ENCODE measurements at regions not wholly inside any gene's neighbourhood (a gene's known extent, or its start where the extent isn't known, plus 50 kb on each side); places are given as distances from the start of the nearest gene placed in this dataset.
"Not testable (repeated sequence)": the region's sequence is repeated elsewhere in the genome, so short reads cannot be mapped to it uniquely, and the experiment has no call there.

DNA sequence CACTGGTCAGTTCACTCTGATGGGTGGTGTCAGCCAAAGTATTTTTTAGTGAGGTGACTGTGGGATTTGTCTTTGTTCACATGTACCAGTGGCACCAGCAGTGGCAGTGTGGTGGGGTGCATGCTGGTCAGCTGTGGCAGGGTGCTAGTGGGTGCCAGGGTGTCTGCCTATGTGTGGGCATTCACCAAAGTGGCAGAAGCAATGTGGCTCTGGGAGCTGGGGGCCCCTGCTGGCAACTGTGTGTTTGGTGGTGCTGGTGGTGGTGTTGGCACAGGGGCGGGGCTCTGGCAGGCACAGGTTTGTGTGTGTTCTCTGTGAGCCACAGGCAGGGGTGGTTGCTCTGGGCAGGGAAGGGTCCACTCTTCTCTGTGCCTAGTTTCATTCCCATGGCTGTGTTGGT lies 161.5 kb downstream of the CENPF start:
- H3K4me3 ChIP-seq (ENCODE audit: low read depth, low read length) = no peak overlapping the region
- ChIA-PET CTCF (no interaction called here), POLR2A (no interaction called here)
- TF ChIP-seq, protein P1, sequence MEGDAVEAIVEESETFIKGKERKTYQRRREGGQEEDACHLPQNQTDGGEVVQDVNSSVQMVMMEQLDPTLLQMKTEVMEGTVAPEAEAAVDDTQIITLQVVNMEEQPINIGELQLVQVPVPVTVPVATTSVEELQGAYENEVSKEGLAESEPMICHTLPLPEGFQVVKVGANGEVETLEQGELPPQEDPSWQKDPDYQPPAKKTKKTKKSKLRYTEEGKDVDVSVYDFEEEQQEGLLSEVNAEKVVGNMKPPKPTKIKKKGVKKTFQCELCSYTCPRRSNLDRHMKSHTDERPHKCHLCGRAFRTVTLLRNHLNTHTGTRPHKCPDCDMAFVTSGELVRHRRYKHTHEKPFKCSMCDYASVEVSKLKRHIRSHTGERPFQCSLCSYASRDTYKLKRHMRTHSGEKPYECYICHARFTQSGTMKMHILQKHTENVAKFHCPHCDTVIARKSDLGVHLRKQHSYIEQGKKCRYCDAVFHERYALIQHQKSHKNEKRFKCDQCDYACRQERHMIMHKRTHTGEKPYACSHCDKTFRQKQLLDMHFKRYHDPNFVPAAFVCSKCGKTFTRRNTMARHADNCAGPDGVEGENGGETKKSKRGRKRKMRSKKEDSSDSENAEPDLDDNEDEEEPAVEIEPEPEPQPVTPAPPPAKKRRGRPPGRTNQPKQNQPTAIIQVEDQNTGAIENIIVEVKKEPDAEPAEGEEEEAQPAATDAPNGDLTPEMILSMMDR (IDR thresholded peaks at IDR 0.05; ENCODE audit: insufficient read depth, low read length, missing control alignments) = no peak
- DNase-seq (ENCODE audit: low read depth, low spot score) = no peak

DNA sequence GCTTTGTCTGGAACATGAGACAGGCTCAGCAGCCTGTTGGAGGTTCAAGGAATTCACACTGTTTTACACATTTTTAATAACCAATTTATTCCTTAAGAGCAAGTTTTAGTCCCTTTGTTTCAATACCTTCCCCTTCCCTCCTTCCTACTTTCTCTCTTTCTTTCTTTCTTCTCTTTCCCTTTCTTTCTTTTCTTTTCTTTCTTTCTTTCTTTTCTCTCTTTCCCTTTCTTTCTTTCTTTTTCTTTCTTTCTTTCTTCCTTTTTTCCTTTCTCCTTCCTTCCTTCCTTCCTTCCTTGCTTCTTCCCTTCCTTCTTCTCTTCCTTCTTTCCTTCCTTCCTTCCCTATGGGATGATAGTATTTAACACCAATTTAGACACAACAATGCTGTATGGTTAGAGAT lies 164.2 kb downstream of the CENPF start:
- ChIA-PET CTCF (interaction anchor here (0.9 kb wide), 1 partner anchor 39 kb away, joined by 3 read pairs; no protein-coding TSS in a partner anchor), POLR2A (no interaction called here)
- DNase-seq (ENCODE audit: low read depth, low spot score) = no peak
- TF ChIP-seq, protein P1 (IDR thresholded peaks at IDR 0.05; ENCODE audit: insufficient read depth, low read length, missing control alignments) = no peak
- H3K4me3 ChIP-seq (ENCODE audit: low read depth, low read length) = no peak overlapping the region

DNA sequence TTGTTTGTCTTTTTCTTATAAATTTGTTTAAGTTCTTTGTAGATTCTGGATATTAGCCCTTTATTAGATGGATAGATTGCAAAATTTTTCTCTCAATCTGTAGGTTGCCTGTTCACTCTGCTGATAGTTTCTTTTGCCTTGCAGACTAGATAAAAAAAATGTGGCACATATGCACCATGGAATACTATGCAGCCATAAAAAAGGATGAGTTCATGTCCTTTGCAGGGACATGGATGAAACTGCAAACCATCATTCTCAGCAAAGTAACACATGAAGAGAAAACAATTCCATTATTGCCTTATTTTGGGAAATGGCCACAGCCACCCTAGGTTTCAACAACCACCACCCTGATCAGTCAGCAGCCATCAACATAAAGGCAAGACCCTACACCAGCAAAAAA lies 166.7 kb downstream of the CENPF start:
- POLR2A ChIA-PET; DNase-seq (ENCODE audit: low read depth, low spot score); H3K4me3 ChIP-seq (ENCODE audit: low read depth, low read length); CTCF ChIA-PET: not testable (repeated sequence)

DNA sequence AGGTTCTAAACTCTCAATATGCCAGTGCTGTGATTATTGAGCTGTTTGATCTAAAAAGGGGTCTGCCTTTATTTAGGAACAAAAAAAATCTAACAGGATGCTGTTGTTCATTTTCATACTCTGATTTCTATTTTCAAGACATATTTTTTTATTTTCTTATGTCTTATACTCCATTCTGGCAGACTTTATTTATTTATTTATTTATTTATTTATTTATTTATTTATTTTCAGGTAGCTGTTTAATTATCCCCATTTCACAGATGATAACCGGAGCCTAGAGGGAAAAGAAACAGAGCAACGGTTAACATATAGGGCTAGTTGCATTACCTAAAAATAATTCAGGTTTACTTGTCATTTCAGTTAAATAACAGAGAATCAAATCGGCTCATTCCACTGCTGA lies 174.4 kb downstream of the CENPF start:
- TF ChIP-seq, protein P1 (IDR thresholded peaks at IDR 0.05; ENCODE audit: insufficient read depth, low read length, missing control alignments) = no peak
- ChIA-PET POLR2A (no interaction called here), CTCF (no interaction called here)
- no peak overlapping the region for H3K4me3 ChIP-seq (ENCODE audit: low read depth, low read length)
- no peak for DNase-seq (ENCODE audit: low read depth, low spot score)

DNA sequence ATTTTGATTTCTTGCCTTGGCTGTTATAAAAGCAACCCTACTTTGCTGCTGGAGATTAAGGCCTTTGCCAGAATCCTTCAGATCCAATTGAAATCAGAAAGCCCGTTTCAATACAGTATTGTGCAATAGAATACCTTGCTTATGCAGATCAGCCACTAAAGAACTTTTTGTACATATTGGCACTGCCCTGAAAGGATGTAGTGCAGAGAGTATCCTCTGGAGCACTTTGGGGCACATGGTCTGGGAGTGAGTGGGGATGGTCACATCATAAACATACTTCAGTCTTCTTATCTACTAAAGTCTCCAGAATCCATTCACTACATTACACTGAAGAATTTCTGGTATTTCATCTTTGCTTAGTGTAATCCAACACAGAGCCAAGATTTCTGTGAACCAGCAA lies 189.0 kb downstream of the CENPF start:
- peak; percentile 28 for DNase-seq (ENCODE audit: low read depth, low spot score)
- TF ChIP-seq, protein P1 (IDR thresholded peaks at IDR 0.05; ENCODE audit: insufficient read depth, low read length, missing control alignments) = no peak
- H3K4me3 ChIP-seq (ENCODE audit: low read depth, low read length) = no peak overlapping the region
- CTCF ChIA-PET = interaction anchor here (1.1 kb wide), 1 partner anchor 8 kb away, joined by 3 read pairs; no protein-coding TSS in a partner anchor
- POLR2A ChIA-PET = no interaction called here

DNA sequence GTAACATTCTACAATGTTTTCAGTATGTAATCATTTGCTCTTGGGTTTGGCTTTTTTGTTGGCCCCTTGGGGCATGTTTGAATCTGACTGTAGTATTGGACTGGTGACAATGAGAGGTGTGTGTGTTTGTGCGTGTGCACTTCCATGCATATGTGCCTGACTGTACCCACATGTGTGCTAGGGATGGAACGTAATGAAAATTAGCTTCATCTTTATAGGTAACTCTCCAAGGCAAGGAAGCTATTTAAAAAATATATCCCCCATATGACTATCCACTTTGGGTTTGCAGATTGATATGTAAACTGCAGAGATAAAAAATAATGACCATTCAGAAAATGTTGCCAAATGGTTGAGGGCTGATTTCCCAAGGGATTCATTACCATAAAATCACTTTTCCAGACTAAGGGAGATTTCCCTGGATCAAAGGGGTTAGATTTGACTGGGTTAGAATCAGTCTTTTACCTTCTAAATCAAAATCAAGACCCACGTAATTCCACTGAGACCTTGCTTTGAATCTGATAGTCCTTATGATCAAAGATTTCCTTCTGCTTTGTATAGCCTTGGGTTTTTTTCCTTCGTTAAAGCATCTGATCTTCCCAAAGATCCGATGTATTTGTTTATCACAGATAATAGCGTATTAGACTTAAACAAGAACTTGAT lies 189.7 kb downstream of the CENPF start:
- POLR2A ChIA-PET = no interaction called here
- no peak overlapping the region for H3K4me3 ChIP-seq (ENCODE audit: low read depth, low read length)
- no peak for DNase-seq (ENCODE audit: low read depth, low spot score)
- TF ChIP-seq, protein P1 (IDR thresholded peaks at IDR 0.05; ENCODE audit: insufficient read depth, low read length, missing control alignments) = no peak
- CTCF ChIA-PET = interaction anchor here (1.1 kb wide), 1 partner anchor 9 kb away, joined by 3 read pairs; no protein-coding TSS in a partner anchor

DNA sequence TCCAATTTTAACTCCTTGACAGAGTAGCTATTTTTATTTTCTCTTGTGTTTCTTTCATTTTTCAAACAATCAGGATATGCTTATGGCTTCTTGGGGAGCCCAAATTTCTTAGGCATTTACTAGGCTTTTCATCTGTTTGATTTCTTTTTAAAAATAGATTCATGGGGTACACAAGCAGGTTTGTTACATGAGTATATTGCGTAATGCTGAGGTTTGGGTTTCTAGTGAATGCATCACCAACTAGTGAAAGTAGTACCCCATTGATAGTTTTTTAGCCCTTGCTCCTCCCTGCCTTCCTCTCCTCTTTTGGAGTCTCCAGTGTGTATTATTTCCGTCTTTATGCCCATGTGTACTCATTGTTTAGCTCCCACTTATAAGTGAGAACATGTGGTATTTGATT lies 190.7 kb downstream of the CENPF start:
- H3K4me3 ChIP-seq (ENCODE audit: low read depth, low read length) = no peak overlapping the region
- TF ChIP-seq, protein P1 (IDR thresholded peaks at IDR 0.05; ENCODE audit: insufficient read depth, low read length, missing control alignments) = no peak
- POLR2A ChIA-PET = no interaction called here
- CTCF ChIA-PET = interaction anchor here (1.3 kb wide), 1 partner anchor 10 kb away, joined by 3 read pairs; no protein-coding TSS in a partner anchor
- DNase-seq (ENCODE audit: low read depth, low spot score) = no peak

Measured in AG04449 (cell line).